PC-3 (cell line): ENCODE measurements at regions not wholly inside any gene's neighbourhood (a gene's known extent, or its start where the extent isn't known, plus 50 kb on each side); places are given as distances from the start of the nearest gene placed in this dataset.

ENCODE experiments used
- EZH2 ChIP-seq: fragments of 300-600 bp; sonication (generic); IDR thresholded peaks from one replicate; pipeline ENCODE4 v1.6.1; 2017; ENCODE audit warnings: antibody characterized with exemption, mild to moderate bottlenecking, low read length; ENCODE audit not compliant: unreplicated experiment
- TF ChIP-seq, protein P1 (sequence below): fragments of 300-600 bp; sonication (generic); conservative IDR thresholded peaks from 2 replicates; pipeline ENCODE4 v1.5.1; 2017; ENCODE audit warnings: antibody characterized with exemption, low read depth, mild to moderate bottlenecking, low read length

DNA sequence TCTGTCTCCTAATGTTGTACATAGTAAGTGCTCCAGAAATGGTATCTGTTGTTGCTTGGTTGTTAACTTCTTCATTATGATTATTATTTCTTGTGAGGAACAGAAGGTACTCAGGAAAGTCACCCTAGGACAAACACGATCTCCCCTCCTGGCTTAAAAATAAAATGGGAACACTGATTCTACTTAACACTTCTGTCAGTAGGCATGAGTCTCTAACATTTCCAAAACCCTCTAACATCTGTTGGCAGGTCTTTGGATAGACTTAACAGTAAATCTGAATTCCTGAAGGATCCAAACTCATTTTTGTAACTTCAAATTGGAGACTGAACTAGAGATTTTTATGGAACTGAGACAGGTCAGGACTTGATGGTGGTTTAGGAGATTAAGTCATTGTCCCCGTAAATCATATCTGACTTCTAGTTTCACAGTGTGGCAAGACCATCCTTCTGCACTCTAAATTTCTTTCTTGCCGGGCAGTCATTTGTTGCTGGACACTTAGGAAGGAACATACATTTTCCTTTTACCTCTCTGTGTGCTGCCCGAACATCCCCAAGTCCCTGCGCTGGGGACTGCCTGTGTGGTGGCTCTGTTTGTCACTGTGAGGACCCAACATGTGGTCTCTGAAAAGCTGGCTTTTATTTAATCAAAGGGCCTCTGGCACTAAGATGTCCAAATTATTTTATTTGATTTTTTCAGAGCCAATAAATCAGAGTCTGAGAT lies 149.9 kb downstream of the NPIPB5 start:
- TF ChIP-seq EZH2 = no peak
- TF ChIP-seq, protein P1, sequence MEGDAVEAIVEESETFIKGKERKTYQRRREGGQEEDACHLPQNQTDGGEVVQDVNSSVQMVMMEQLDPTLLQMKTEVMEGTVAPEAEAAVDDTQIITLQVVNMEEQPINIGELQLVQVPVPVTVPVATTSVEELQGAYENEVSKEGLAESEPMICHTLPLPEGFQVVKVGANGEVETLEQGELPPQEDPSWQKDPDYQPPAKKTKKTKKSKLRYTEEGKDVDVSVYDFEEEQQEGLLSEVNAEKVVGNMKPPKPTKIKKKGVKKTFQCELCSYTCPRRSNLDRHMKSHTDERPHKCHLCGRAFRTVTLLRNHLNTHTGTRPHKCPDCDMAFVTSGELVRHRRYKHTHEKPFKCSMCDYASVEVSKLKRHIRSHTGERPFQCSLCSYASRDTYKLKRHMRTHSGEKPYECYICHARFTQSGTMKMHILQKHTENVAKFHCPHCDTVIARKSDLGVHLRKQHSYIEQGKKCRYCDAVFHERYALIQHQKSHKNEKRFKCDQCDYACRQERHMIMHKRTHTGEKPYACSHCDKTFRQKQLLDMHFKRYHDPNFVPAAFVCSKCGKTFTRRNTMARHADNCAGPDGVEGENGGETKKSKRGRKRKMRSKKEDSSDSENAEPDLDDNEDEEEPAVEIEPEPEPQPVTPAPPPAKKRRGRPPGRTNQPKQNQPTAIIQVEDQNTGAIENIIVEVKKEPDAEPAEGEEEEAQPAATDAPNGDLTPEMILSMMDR = no peak
